WTC11 (cell line): ENCODE measurements at regions not wholly inside any gene's neighbourhood (a gene's known extent, or its start where the extent isn't known, plus 50 kb on each side); places are given as distances from the start of the nearest gene placed in this dataset.

Source experiments
- ATAC-seq: fragments of 200-7000 bp; cut with Tn5 transposase; 2 replicates; pipeline ENCODE4 v1.10.0; 2021; ENCODE audit warnings: mild to moderate bottlenecking, moderate library complexity
- CTCF ChIA-PET: fragments of 300-600 bp; sonication (Branson Sonifier 250); formaldehyde crosslinking; loops from one replicate; lab custom pipeline; 2021; ENCODE audit warnings: antibody characterized with exemption; lab: Charles Lee
- POLR2A ChIA-PET: fragments of 350-600 bp; sonication (Branson Sonifier 250); formaldehyde crosslinking; loops from one replicate; lab custom pipeline; 2021; ENCODE audit warnings: antibody characterized with exemption; lab: Charles Lee
- DNase-seq: peaks from one replicate; pipeline ENCODE4 v3.0.0; 2021; ENCODE audit warnings: low spot score
- H3K27ac Mint-ChIP-seq: 2 replicates; pipeline ENCODE4 v1.8.0; 2021; ENCODE audit warnings: mixed read lengths
- H3K27me3 Mint-ChIP-seq: 2 replicates; pipeline ENCODE4 v1.8.0; 2021; ENCODE audit warnings: low read depth, mild to moderate bottlenecking, moderate library complexity, mixed read lengths
- H3K36me3 Mint-ChIP-seq: 2 replicates; pipeline ENCODE4 v1.8.0; 2021; ENCODE audit warnings: mixed read lengths
- H3K4me1 Mint-ChIP-seq: 2 replicates; pipeline ENCODE4 v1.8.0; 2022; ENCODE audit warnings: mixed read lengths
- H3K4me3 Mint-ChIP-seq: 2 replicates; pipeline ENCODE4 v1.8.0; 2021; ENCODE audit warnings: mild to moderate bottlenecking, moderate library complexity, mixed read lengths
- H3K9me3 Mint-ChIP-seq: 2 replicates; pipeline ENCODE4 v1.8.0; 2021; ENCODE audit warnings: mixed read lengths
- ESRRA ChIP-seq: sonication (generic); formaldehyde crosslinking; IDR thresholded peaks from 2 replicates; pipeline ENCODE4 v1.8.1; 2022; ENCODE audit warnings: mild to moderate bottlenecking, missing genetic modification reagents, borderline replicate concordance
- ETV6 ChIP-seq: sonication (generic); formaldehyde crosslinking; IDR thresholded peaks from 2 replicates; pipeline ENCODE4 v1.8.1; 2022; ENCODE audit warnings: mild to moderate bottlenecking, missing genetic modification reagents
- FOXP1 ChIP-seq: sonication (generic); formaldehyde crosslinking; IDR thresholded peaks from 2 replicates; pipeline ENCODE4 v1.8.0; 2022; ENCODE audit warnings: missing genetic modification reagents, mild to moderate bottlenecking, moderate library complexity, borderline replicate concordance
- GABPB1 ChIP-seq: sonication (generic); formaldehyde crosslinking; IDR thresholded peaks from 2 replicates; pipeline ENCODE4 v1.8.1; 2023; ENCODE audit warnings: mild to moderate bottlenecking, missing genetic modification reagents
- HMGA2 ChIP-seq: fragments of 250-450 bp; sonication (Bioruptor Pico); IDR thresholded peaks from 2 replicates; pipeline ENCODE4 v1.4.0; 2021; ENCODE audit warnings: mild to moderate bottlenecking, moderate library complexity
- KAT7 ChIP-seq: sonication (generic); formaldehyde crosslinking; IDR thresholded peaks from 2 replicates; pipeline ENCODE4 v1.8.1; 2023; ENCODE audit warnings: missing genetic modification reagents, mild to moderate bottlenecking, borderline replicate concordance
- RORB ChIP-seq: fragments of 250-450 bp; sonication (Bioruptor Pico); IDR thresholded peaks from 2 replicates; pipeline ENCODE4 v1.9.0; 2021; ENCODE audit warnings: mild to moderate bottlenecking
- SMAD4 ChIP-seq: sonication (generic); formaldehyde crosslinking; IDR thresholded peaks from 2 replicates; pipeline ENCODE4 v1.8.0; 2022; ENCODE audit warnings: mild to moderate bottlenecking, missing genetic modification reagents
- TP53 ChIP-seq: sonication (generic); formaldehyde crosslinking; IDR thresholded peaks from 2 replicates; pipeline ENCODE4 v1.8.1; 2023; ENCODE audit warnings: mild to moderate bottlenecking, missing genetic modification reagents
- ZNF232 ChIP-seq: sonication (generic); formaldehyde crosslinking; IDR thresholded peaks from 2 replicates; pipeline ENCODE4 v1.8.0; 2022; ENCODE audit warnings: mild to moderate bottlenecking, missing genetic modification reagents
- ZNF671 ChIP-seq: fragments of 250-450 bp; sonication (Bioruptor Pico); IDR thresholded peaks from 2 replicates; pipeline ENCODE4 v1.8.0; 2021; ENCODE audit warnings: mild to moderate bottlenecking
- TF ChIP-seq, protein P1 (sequence below): sonication (generic); formaldehyde crosslinking; IDR thresholded peaks from 2 replicates; pipeline ENCODE4 v1.8.0; 2022; ENCODE audit warnings: mild to moderate bottlenecking, missing genetic modification reagents
- TF ChIP-seq, protein P2 (sequence below): fragments of 250-450 bp; sonication (Bioruptor Pico); IDR thresholded peaks from 2 replicates; pipeline ENCODE4 v1.9.0; 2021; ENCODE audit warnings: mild to moderate bottlenecking
- TF ChIP-seq, protein P3 (sequence below): fragments of 250-450 bp; sonication (Bioruptor Pico); IDR thresholded peaks from 2 replicates; pipeline ENCODE4 v1.9.0; 2021; ENCODE audit warnings: mild to moderate bottlenecking, borderline replicate concordance
- TF ChIP-seq, protein P4 (sequence below): sonication (generic); formaldehyde crosslinking; IDR thresholded peaks from 2 replicates; pipeline ENCODE4 v1.8.1; 2022; ENCODE audit warnings: missing genetic modification reagents, borderline replicate concordance
- TF ChIP-seq, protein P5 (sequence below): fragments of 250-450 bp; sonication (Bioruptor Pico); conservative IDR thresholded peaks from 2 replicates; pipeline ENCODE4 v1.9.0; 2021; ENCODE audit warnings: mild to moderate bottlenecking
- TF ChIP-seq, protein P6 (sequence below): sonication (generic); formaldehyde crosslinking; IDR thresholded peaks from 2 replicates; pipeline ENCODE4 v1.8.1; 2023; ENCODE audit warnings: mild to moderate bottlenecking, missing genetic modification reagents, moderate library complexity

DNA sequence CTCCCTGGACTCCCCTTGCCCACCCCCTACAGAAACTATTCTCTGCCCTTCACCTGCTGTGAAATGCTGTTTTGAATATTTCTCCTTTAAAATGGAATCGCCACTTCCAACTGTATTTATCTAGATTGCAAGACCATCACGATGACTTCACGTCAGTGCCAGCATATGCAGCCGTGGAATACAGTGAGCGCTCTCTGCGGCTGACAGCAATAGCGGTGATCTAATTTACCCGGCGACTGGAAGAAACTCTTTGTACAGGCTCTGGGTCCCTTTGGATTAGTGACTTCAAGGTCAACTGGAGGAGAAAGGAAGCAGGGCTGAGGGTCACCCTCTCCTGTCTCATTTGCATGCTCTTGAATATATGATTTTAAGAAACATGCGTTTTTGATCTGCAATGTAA lies 192.0 kb downstream of the IRX1 start:
- TF ChIP-seq, protein P1, sequence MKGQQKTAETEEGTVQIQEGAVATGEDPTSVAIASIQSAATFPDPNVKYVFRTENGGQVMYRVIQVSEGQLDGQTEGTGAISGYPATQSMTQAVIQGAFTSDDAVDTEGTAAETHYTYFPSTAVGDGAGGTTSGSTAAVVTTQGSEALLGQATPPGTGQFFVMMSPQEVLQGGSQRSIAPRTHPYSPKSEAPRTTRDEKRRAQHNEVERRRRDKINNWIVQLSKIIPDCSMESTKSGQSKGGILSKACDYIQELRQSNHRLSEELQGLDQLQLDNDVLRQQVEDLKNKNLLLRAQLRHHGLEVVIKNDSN (CRISPR knock-in tag), result no peak
- TF ChIP-seq ESRRA, result peak; percentile 65; the same call in 1 of the 2 replicates
- DNase-seq, result no peak
- Mint-ChIP-seq H3K9me3 (no peaks in the 10 kb centered on the region), H3K4me3 (peak overlapping the region; percentile 53), H3K4me1 (peaks cover 28% of the 10 kb centered on the region), H3K36me3 (no peaks in the 10 kb centered on the region), H3K27me3 (peaks cover 4% of the 10 kb centered on the region), H3K27ac (peak overlapping the region; percentile 89; the same call in 1 of the 2 replicates)
- ChIA-PET CTCF (no interaction called here), POLR2A (no interaction called here)
- no peak; the same call in 1 of the 2 replicates for ATAC-seq

DNA sequence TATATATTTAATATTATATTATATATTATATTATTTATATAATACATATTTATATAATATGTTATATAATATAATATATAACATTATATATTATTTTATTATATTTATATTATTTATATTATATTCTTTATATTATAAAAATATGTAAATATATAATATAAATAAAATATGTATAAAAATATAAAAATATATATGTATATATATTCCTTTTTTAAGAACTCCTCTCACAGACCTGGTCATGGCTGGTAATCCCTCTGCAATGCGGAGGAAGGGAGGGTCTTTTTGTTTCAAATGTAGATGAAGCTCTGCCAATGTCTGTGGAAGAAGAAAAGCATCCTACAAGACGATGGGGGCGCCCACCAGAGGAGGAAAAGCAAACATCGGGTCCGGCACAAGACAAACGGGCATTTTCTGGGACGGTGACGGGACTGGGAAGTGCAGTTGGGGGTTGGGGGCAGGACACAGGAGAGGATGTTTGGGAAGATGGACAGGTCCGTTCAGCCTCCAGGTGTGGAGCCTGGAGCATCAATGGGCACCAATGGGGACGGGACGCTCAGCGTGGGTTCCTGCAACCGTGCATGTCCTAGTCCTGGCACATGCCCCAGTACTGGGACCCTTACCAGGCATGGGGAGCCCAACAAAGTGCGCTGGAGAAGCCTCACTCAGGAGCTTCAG lies 194.0 kb downstream of the IRX1 start:
- H3K27ac Mint-ChIP-seq, result no peak overlapping the region
- peaks cover 9% of the 10 kb centered on the region for H3K36me3 Mint-ChIP-seq
- ChIA-PET CTCF (no interaction called here), POLR2A (no interaction called here)
- H3K4me3 Mint-ChIP-seq, result peak overlapping the region; percentile 5; the same call in 1 of the 2 replicates
- ATAC-seq (peak; percentile 59), DNase-seq (peak; percentile 56)
- TF ChIP-seq, protein P2, sequence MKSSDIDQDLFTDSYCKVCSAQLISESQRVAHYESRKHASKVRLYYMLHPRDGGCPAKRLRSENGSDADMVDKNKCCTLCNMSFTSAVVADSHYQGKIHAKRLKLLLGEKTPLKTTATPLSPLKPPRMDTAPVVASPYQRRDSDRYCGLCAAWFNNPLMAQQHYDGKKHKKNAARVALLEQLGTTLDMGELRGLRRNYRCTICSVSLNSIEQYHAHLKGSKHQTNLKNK (CRISPR knock-in tag), result no peak
- peak; percentile 93 for TF ChIP-seq HMGA2 (CRISPR knock-in tag)
- TF ChIP-seq, protein P3, sequence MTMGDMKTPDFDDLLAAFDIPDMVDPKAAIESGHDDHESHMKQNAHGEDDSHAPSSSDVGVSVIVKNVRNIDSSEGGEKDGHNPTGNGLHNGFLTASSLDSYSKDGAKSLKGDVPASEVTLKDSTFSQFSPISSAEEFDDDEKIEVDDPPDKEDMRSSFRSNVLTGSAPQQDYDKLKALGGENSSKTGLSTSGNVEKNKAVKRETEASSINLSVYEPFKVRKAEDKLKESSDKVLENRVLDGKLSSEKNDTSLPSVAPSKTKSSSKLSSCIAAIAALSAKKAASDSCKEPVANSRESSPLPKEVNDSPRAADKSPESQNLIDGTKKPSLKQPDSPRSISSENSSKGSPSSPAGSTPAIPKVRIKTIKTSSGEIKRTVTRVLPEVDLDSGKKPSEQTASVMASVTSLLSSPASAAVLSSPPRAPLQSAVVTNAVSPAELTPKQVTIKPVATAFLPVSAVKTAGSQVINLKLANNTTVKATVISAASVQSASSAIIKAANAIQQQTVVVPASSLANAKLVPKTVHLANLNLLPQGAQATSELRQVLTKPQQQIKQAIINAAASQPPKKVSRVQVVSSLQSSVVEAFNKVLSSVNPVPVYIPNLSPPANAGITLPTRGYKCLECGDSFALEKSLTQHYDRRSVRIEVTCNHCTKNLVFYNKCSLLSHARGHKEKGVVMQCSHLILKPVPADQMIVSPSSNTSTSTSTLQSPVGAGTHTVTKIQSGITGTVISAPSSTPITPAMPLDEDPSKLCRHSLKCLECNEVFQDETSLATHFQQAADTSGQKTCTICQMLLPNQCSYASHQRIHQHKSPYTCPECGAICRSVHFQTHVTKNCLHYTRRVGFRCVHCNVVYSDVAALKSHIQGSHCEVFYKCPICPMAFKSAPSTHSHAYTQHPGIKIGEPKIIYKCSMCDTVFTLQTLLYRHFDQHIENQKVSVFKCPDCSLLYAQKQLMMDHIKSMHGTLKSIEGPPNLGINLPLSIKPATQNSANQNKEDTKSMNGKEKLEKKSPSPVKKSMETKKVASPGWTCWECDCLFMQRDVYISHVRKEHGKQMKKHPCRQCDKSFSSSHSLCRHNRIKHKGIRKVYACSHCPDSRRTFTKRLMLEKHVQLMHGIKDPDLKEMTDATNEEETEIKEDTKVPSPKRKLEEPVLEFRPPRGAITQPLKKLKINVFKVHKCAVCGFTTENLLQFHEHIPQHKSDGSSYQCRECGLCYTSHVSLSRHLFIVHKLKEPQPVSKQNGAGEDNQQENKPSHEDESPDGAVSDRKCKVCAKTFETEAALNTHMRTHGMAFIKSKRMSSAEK (CRISPR knock-in tag), result 0 out of 2 replicates have a peak, but pooled peaks have one; percentile 50
- peaks cover 4% of the 10 kb centered on the region for H3K27me3 Mint-ChIP-seq
- H3K9me3 Mint-ChIP-seq, result peaks cover 10% of the 10 kb centered on the region
- peaks cover 28% of the 10 kb centered on the region for H3K4me1 Mint-ChIP-seq

DNA sequence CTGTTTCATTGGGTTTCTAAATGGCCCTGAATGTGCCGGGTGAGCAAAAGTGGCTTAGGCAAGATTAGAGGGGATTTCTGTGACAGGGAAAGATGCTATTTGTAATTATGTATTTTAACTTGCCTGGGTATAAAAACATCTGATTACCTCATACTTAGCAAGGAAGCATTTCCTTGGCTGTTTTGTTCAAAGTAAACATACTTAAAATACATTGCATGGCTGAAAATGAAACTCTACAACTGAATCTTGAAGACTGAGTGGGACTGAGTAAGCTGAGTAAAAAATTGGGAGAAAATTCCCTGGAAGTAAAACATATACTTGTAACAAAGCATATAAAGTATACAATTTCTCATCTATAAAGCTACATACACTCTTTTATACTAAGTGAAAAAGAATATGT lies 197.5 kb downstream of the IRX1 start:
- Mint-ChIP-seq H3K4me3 (no peak overlapping the region), H3K9me3 (peaks cover 21% of the 10 kb centered on the region), H3K27me3 (peaks cover 4% of the 10 kb centered on the region), H3K36me3 (peaks cover 18% of the 10 kb centered on the region), H3K27ac (no peak overlapping the region), H3K4me1 (peaks cover 32% of the 10 kb centered on the region)
- ChIA-PET CTCF (no interaction called here), POLR2A (no interaction called here)
- DNase-seq (no peak), ATAC-seq (no peak)
- no peak for TF ChIP-seq RORB (CRISPR knock-in tag)
- TF ChIP-seq, protein P4, sequence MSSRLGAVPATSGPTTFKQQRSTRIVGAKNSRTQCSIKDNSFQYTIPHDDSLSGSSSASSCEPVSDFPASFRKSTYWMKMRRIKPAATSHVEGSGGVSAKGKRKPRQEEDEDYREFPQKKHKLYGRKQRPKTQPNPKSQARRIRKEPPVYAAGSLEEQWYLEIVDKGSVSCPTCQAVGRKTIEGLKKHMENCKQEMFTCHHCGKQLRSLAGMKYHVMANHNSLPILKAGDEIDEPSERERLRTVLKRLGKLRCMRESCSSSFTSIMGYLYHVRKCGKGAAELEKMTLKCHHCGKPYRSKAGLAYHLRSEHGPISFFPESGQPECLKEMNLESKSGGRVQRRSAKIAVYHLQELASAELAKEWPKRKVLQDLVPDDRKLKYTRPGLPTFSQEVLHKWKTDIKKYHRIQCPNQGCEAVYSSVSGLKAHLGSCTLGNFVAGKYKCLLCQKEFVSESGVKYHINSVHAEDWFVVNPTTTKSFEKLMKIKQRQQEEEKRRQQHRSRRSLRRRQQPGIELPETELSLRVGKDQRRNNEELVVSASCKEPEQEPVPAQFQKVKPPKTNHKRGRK (CRISPR knock-in tag), result no peak
- no peak for TF ChIP-seq ZNF232 (CRISPR knock-in tag)
- TF ChIP-seq, protein P5, sequence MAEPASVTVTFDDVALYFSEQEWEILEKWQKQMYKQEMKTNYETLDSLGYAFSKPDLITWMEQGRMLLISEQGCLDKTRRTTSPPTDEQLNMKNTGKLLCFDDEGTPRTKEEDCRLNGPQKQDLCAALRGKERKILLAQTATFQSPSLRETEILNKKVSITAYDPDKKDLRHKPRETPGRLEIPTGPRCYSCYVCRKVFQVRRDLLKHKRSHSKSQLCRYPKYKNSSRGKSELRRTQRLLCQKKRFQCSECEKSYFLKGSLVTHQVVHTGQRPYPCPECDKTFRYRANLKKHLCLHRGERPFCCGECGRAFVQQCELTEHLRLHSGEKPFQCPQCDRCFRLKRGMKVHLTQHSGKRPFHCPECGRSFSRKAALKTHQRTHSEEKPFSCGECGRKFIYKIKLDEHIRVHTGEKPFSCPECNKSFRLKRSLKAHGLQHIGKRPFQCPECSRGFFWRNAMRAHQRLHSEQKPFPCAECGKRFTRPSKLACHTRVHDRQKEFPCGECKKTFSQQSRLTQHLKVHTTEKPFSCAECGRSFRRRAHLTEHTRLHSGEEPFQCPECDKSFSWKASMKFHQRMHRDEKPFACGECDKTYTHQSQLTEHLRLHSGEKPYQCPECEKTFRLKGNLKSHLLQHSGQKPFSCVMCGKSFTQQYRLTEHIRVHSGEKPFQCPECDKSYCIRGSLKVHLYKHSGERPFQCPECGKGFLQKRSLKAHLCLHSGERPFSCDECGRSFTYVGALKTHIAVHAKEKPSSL (CRISPR knock-in tag), result no peak
- TF ChIP-seq TP53 (CRISPR knock-in tag), result no peak
- no peak for TF ChIP-seq SMAD4
- TF ChIP-seq, protein P6, sequence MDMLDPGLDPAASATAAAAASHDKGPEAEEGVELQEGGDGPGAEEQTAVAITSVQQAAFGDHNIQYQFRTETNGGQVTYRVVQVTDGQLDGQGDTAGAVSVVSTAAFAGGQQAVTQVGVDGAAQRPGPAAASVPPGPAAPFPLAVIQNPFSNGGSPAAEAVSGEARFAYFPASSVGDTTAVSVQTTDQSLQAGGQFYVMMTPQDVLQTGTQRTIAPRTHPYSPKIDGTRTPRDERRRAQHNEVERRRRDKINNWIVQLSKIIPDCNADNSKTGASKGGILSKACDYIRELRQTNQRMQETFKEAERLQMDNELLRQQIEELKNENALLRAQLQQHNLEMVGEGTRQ (CRISPR knock-in tag), result no peak
- TF ChIP-seq ETV6 (CRISPR knock-in tag), result no peak
- no peak for TF ChIP-seq GABPB1 (CRISPR knock-in tag)
- no peak for TF ChIP-seq KAT7 (CRISPR knock-in tag)
- TF ChIP-seq FOXP1 (CRISPR knock-in tag), result no peak
- no peak for TF ChIP-seq ZNF671 (CRISPR knock-in tag)
